Endothelial cell (in vitro differentiated cells): ENCODE measurements at regions not wholly inside any gene's neighbourhood (a gene's known extent, or its start where the extent isn't known, plus 50 kb on each side); places are given as distances from the start of the nearest gene placed in this dataset.

Experiments used
- DNase-seq: peaks from one replicate; pipeline ENCODE4 v3.0.0; 2021; ENCODE audit warnings: low spot score
- H3K27ac Mint-ChIP-seq: one replicate; pipeline ENCODE4 v1.8.0; 2021; ENCODE audit warnings: mixed read lengths, inconsistent platforms; ENCODE audit not compliant: unreplicated experiment
- H3K27me3 Mint-ChIP-seq: one replicate; pipeline ENCODE4 v1.8.0; 2021; ENCODE audit warnings: mild to moderate bottlenecking, moderate library complexity, mixed read lengths, inconsistent platforms; ENCODE audit not compliant: unreplicated experiment
- H3K36me3 Mint-ChIP-seq: one replicate; pipeline ENCODE4 v1.8.0; 2021; ENCODE audit warnings: mild to moderate bottlenecking, low read depth, mixed read lengths, inconsistent platforms; ENCODE audit not compliant: unreplicated experiment
- H3K4me1 Mint-ChIP-seq: one replicate; pipeline ENCODE4 v1.8.0; 2021; ENCODE audit warnings: mild to moderate bottlenecking, mixed read lengths, inconsistent platforms; ENCODE audit not compliant: unreplicated experiment
- H3K4me3 Mint-ChIP-seq: one replicate; pipeline ENCODE4 v1.8.0; 2021; ENCODE audit warnings: mild to moderate bottlenecking, mixed read lengths, inconsistent platforms; ENCODE audit not compliant: unreplicated experiment
- H3K9me3 Mint-ChIP-seq: one replicate; pipeline ENCODE4 v1.8.0; 2021; ENCODE audit warnings: mixed read lengths, inconsistent platforms; ENCODE audit not compliant: unreplicated experiment
- TF ChIP-seq, protein P1 (sequence below): fragments of 200-600 bp; sonication (generic); IDR thresholded peaks from one replicate; pipeline ENCODE4 v1.5.0; 2021; ENCODE audit warnings: antibody characterized with exemption; ENCODE audit not compliant: unreplicated experiment

DNA sequence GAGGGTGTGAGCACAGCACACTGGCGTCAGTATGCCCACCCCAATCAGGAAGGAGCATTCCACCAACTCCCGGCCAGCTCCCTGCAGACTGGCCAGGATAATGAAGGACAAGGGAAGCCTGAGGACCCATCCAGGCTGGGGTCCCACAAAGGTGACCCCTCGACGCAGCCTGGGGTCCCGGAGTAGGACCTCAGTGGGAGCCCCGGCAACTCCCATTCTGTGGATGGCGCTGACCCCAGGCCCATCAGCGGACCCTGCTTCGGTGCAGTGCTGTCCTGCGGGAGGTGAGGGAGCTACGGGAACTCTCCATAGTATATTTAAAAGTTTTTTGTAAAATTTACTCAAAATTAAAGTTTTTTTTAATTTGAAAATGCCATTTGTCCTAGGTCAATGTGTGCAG, 137.7 kb upstream of the NKX1-1 start:
- no peak for DNase-seq
- H3K27me3 Mint-ChIP-seq: peaks cover 6% of the 10 kb centered on the region
- TF ChIP-seq, protein P1, sequence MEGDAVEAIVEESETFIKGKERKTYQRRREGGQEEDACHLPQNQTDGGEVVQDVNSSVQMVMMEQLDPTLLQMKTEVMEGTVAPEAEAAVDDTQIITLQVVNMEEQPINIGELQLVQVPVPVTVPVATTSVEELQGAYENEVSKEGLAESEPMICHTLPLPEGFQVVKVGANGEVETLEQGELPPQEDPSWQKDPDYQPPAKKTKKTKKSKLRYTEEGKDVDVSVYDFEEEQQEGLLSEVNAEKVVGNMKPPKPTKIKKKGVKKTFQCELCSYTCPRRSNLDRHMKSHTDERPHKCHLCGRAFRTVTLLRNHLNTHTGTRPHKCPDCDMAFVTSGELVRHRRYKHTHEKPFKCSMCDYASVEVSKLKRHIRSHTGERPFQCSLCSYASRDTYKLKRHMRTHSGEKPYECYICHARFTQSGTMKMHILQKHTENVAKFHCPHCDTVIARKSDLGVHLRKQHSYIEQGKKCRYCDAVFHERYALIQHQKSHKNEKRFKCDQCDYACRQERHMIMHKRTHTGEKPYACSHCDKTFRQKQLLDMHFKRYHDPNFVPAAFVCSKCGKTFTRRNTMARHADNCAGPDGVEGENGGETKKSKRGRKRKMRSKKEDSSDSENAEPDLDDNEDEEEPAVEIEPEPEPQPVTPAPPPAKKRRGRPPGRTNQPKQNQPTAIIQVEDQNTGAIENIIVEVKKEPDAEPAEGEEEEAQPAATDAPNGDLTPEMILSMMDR: no peak
- H3K9me3 Mint-ChIP-seq: no peaks in the 10 kb centered on the region
- H3K27ac Mint-ChIP-seq: no peak overlapping the region
- H3K4me1 Mint-ChIP-seq: no peaks in the 10 kb centered on the region
- no peak overlapping the region for H3K4me3 Mint-ChIP-seq
- H3K36me3 Mint-ChIP-seq: no peaks in the 10 kb centered on the region

DNA sequence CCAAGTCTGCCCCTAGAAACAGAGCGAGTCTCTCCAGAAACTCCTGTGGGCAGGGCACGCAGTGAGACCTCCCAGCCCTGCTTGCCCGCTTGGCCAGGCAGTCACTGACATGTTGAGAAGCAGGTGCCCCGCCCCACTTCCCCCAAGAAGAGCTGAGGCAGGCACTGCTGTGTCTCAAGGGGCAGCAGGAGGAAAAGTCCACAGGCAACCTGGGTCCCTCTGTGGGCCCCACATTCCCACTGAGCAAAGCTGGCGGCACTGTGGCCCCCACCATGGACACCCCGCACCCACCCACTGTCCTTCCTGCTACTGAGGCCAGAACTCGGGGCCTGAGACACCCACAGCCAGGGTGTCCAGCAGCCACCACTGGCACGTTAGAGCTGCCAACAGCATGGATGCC, 137.3 kb upstream of the NKX1-1 start:
- Mint-ChIP-seq H3K27ac (no peak overlapping the region), H3K4me3 (no peak overlapping the region), H3K27me3 (peaks cover 4% of the 10 kb centered on the region), H3K9me3 (no peaks in the 10 kb centered on the region), H3K36me3 (no peaks in the 10 kb centered on the region), H3K4me1 (no peaks in the 10 kb centered on the region)
- TF ChIP-seq, protein P1: no peak
- DNase-seq: no peak

DNA sequence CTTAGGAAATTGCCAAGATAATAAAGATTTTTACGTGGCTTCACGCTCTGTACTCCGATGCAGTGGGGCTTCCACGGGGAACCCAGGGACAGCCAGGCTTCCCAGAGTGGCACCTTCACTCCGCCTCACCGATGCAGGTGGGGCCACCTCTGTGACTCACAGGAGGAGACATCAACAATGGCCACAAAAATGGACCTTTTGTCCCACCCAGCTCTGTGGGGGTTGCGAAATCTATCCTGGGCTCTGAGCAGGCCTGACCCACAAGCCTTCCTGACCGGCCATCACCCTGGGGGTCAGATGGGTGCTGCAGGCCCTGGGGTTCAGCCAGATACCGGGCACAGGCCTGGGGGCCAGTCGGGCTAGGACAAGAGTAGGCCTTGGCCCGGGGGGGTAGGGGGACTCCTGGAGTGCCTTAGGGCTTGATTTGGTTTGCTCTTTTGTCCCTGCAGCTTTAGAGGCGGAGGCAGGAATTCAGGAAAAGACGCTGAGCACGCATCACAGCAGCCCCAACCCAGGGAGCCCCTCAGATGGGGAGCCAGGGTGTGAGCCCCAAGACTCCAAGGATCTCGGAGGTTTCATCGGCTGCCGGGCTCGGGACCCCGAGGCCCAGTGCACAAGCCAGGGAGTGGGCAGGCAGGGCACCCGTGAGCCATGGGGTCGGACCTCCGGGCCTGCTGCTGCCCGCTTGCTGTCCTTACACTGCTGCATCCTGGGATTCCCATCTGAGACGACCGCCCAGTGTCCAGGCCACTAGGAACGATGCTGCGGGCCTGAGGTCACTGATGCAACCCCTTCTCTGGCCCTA, 136.5 kb upstream of the NKX1-1 start:
- DNase-seq: no peak
- no peaks in the 10 kb centered on the region for H3K36me3 Mint-ChIP-seq
- H3K27ac Mint-ChIP-seq: no peak overlapping the region
- H3K4me3 Mint-ChIP-seq: no peak overlapping the region
- H3K4me1 Mint-ChIP-seq: no peaks in the 10 kb centered on the region
- no peaks in the 10 kb centered on the region for H3K9me3 Mint-ChIP-seq
- TF ChIP-seq, protein P1: no peak
- H3K27me3 Mint-ChIP-seq: peaks cover 3% of the 10 kb centered on the region

DNA sequence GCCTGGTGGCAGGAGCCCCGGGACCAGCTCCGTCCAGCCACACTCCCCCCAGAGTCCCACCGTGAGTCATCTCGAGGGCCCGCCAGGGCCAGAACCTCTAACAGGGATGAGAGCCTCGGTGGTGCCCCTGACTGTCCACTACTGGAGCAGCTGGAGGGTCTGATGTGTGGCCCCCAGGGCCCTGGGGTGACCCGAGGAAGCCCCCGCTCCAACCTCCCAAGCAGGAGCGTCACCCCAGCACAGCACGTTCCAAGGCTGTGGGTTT, 135.9 kb upstream of the NKX1-1 start:
- no peaks in the 10 kb centered on the region for H3K9me3 Mint-ChIP-seq
- H3K4me3 Mint-ChIP-seq: no peak overlapping the region
- H3K27ac Mint-ChIP-seq: no peak overlapping the region
- no peaks in the 10 kb centered on the region for H3K27me3 Mint-ChIP-seq
- no peaks in the 10 kb centered on the region for H3K36me3 Mint-ChIP-seq
- H3K4me1 Mint-ChIP-seq: no peaks in the 10 kb centered on the region
- TF ChIP-seq, protein P1: no peak
- no peak for DNase-seq

DNA sequence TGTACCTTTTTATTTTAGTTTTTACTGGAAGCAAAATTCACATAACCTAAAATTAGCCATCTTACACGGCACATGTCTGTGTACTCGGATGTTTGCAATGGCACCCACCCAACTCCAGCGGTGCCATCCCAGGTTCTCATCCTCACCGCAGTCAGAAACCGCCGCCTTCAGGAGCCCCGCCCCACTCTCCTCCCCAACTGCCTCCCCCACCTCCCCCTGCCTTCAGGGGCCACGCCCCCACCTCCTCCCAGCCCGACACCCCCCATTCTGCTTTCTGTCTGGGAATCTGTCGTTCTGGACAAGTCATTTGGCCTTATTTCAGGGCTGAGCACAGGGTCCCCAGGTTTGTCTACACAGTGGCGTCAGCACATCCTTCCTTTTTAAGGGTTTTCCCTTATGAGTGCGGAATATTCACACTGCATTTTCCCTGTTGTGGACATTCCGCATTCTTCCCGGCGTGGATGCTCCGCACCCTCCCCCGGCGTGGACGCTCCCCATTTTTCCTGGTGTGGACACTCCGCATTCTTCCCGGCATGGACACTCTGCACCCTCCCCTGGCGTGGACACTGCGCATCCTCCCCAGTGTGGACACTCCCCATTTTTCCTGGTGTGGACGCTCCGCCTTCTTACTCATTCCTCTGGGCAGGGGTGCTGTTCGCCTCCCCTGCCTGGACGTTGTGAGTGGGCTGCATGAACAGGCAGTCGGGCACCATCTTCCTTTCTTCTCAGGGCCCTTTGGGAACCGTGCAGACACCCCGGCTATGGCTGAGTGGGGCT, 135.4 kb upstream of the NKX1-1 start:
- Mint-ChIP-seq H3K4me3 (no peak overlapping the region), H3K36me3 (no peaks in the 10 kb centered on the region), H3K27me3 (no peaks in the 10 kb centered on the region), H3K4me1 (no peaks in the 10 kb centered on the region), H3K9me3 (no peaks in the 10 kb centered on the region), H3K27ac (no peak overlapping the region)
- no peak for DNase-seq
- TF ChIP-seq, protein P1: no peak
